ENCODE measurements at regions not wholly inside any gene's neighbourhood (a gene's known extent, or its start where the extent isn't known, plus 50 kb on each side); places are given as distances from the start of the nearest gene placed in this dataset.

GRCh38 chr14:21995332-21995731 lies 321.7 kb upstream of the OR4E1 start:
- TF ChIP-seq GLIS3 (CRISPR knock-in tag; IDR thresholded peaks at IDR 0.05) = no peak
- no peak for TF ChIP-seq TOX (CRISPR knock-in tag; IDR thresholded peaks at IDR 0.05; ENCODE audit: borderline replicate concordance)
- no peak for TF ChIP-seq SNAI2 (CRISPR knock-in tag; IDR thresholded peaks at IDR 0.05)
- no peak for TF ChIP-seq TCF4 (CRISPR knock-in tag; IDR thresholded peaks at IDR 0.05; ENCODE audit: borderline replicate concordance)
- no peak for TF ChIP-seq ZFP3 (CRISPR knock-in tag; IDR thresholded peaks at IDR 0.05)
- TF ChIP-seq OSR1 (CRISPR knock-in tag; IDR thresholded peaks at IDR 0.05) = no peak
- no peak for TF ChIP-seq ESRRG (CRISPR knock-in tag; IDR thresholded peaks at IDR 0.05)
- TF ChIP-seq ZFP30 (CRISPR knock-in tag; IDR thresholded peaks at IDR 0.05) = no peak
- TF ChIP-seq TSHZ2 (CRISPR knock-in tag; IDR thresholded peaks at IDR 0.05) = no peak
- TF ChIP-seq, protein P1, sequence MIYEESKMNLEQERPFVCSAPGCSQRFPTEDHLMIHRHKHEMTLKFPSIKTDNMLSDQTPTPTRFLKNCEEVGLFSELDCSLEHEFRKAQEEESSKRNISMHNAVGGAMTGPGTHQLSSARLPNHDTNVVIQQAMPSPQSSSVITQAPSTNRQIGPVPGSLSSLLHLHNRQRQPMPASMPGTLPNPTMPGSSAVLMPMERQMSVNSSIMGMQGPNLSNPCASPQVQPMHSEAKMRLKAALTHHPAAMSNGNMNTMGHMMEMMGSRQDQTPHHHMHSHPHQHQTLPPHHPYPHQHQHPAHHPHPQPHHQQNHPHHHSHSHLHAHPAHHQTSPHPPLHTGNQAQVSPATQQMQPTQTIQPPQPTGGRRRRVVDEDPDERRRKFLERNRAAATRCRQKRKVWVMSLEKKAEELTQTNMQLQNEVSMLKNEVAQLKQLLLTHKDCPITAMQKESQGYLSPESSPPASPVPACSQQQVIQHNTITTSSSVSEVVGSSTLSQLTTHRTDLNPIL (CRISPR knock-in tag; IDR thresholded peaks at IDR 0.05; ENCODE audit: low read depth) = no peak
- TF ChIP-seq ISL1 (CRISPR knock-in tag; IDR thresholded peaks at IDR 0.05) = no peak
- TF ChIP-seq CSRNP3 (CRISPR knock-in tag; IDR thresholded peaks at IDR 0.05) = no peak
- TF ChIP-seq CSDC2 (CRISPR knock-in tag; IDR thresholded peaks at IDR 0.05) = no peak
- TF ChIP-seq ZNF8 (CRISPR knock-in tag; IDR thresholded peaks at IDR 0.05) = no peak
- TF ChIP-seq ZNF70 (CRISPR knock-in tag; IDR thresholded peaks at IDR 0.05) = no peak
- no peak for TF ChIP-seq POU6F1 (CRISPR knock-in tag; IDR thresholded peaks at IDR 0.05; ENCODE audit: borderline replicate concordance, low read depth)
- no peak for TF ChIP-seq RARB (CRISPR knock-in tag; IDR thresholded peaks at IDR 0.05)
- no peak for TF ChIP-seq ARNTL (CRISPR knock-in tag; IDR thresholded peaks at IDR 0.05; ENCODE audit: borderline replicate concordance, low read depth)
- no peak for ATAC-seq

DNA sequence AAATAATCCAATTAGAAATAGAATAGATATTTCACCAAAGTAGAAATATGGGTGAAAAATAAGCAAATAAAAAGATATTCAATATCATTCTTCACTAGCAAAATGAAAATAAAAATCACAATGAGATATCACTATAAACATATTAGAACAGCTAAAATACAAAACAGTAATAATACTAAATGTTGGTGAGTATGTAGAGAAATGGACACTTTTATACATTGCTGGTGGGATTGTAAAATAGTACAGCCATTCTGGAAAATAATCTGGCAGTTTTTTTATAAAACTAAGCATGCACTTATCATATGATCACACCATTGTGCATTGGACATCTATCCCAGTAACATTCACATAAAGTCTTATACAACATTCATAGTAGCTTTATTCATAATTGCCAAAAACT lies 320.2 kb upstream of the OR4E1 start:
- no peak for ATAC-seq
- TF ChIP-seq ZNF8 (CRISPR knock-in tag; IDR thresholded peaks at IDR 0.05) (no peak), TOX (CRISPR knock-in tag; IDR thresholded peaks at IDR 0.05; ENCODE audit: borderline replicate concordance) (no peak), ESRRG (CRISPR knock-in tag; IDR thresholded peaks at IDR 0.05) (no peak), ZFP30 (CRISPR knock-in tag; IDR thresholded peaks at IDR 0.05) (no peak), ZNF70 (CRISPR knock-in tag; IDR thresholded peaks at IDR 0.05) (no peak), POU6F1 (CRISPR knock-in tag; IDR thresholded peaks at IDR 0.05; ENCODE audit: borderline replicate concordance, low read depth) (no peak), ZC3H10 (CRISPR knock-in tag; IDR thresholded peaks at IDR 0.05) (no peak)

DNA sequence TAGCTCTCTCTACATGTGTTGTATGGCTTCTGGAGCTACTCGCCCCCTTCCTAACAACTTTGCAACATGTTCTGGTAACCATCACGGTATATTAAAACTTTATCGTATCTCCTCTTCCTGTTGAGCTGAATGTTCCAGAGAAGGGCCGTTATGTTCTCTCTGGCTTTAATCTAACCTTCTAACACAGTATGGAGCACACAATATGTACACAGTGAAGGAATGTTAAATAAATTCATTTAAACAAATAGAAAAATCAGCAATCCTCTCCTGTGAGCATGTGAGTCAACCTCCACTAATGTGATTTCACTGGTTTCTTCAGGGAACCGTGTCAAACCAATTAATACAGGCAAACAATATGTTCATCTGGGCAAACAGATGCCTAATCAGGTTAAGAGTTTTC lies 319.5 kb upstream of the OR4E1 start:
- no peak for ATAC-seq
- TF ChIP-seq CSRNP3 (CRISPR knock-in tag; IDR thresholded peaks at IDR 0.05) = no peak
- TF ChIP-seq ZFP3 (CRISPR knock-in tag; IDR thresholded peaks at IDR 0.05) = no peak
- no peak for TF ChIP-seq TSHZ2 (CRISPR knock-in tag; IDR thresholded peaks at IDR 0.05)
- no peak for TF ChIP-seq ZC3H10 (CRISPR knock-in tag; IDR thresholded peaks at IDR 0.05)
- TF ChIP-seq ZFP30 (CRISPR knock-in tag; IDR thresholded peaks at IDR 0.05) = no peak
